Skeletal muscle tissue (tissue), 3 donors: ENCODE measurements at regions not wholly inside any gene's neighbourhood (a gene's known extent, or its start where the extent isn't known, plus 50 kb on each side); places are given as distances from the start of the nearest gene placed in this dataset.
"Not testable (repeated sequence)": the region's sequence is repeated elsewhere in the genome, so short reads cannot be mapped to it uniquely, and the experiment has no call there.

Experiments
- H3K27ac ChIP-seq: one replicate; pipeline ENCODE4 v1.7.0; 2013; ENCODE audit warnings: mild to moderate bottlenecking, low read depth, low read length, inconsistent platforms
- H3K27me3 ChIP-seq, 3 donors: one replicate each; pipeline ENCODE4 v1.7.0; 2013; ENCODE audit warnings: low read length in 3 of 3; ENCODE audit not compliant: control insufficient read depth in 3 of 3, insufficient read depth in 3 of 3
- H3K36me3 ChIP-seq, 3 donors: one replicate each; pipeline ENCODE4 v1.7.0; 2013; ENCODE audit warnings: low read length in 3 of 3; ENCODE audit not compliant: control insufficient read depth in 3 of 3, insufficient read depth in 3 of 3
- H3K4me1 ChIP-seq, 3 donors: one replicate each; pipeline ENCODE4 v1.7.0; 2013; ENCODE audit warnings: low read length in 3 of 3, mild to moderate bottlenecking in 3 of 3; ENCODE audit not compliant: control insufficient read depth in 3 of 3, insufficient read depth in 3 of 3
- H3K4me3 ChIP-seq, 3 donors: one replicate each; pipeline ENCODE4 v1.7.0; 2013; ENCODE audit warnings: low read length in 3 of 3
- H3K9ac ChIP-seq, 3 donors: one replicate each; pipeline ENCODE4 v1.7.0; 2013; ENCODE audit warnings: low read length in 3 of 3, mild to moderate bottlenecking in 3 of 3, moderate library complexity in 2 of 3, low read depth in 1 of 3
- H3K9me3 ChIP-seq, 3 donors: one replicate each; pipeline ENCODE4 v1.7.0; 2013; ENCODE audit warnings: low read length in 3 of 3; ENCODE audit not compliant: control insufficient read depth in 3 of 3
- donor health status: Osteomylitis.

GRCh38 chr20:39713076-39713840 is 751.1 kb downstream of the DHX35 start:
- H3K4me1 ChIP-seq: no peaks in the 10 kb centered on the region

GRCh38 chr20:39706184-39706663 is 744.1 kb downstream of the DHX35 start:
- no peak overlapping the region for H3K4me3 ChIP-seq
- H3K4me1 ChIP-seq: no peaks in the 10 kb centered on the region
- H3K27me3 ChIP-seq: no peaks in the 10 kb centered on the region
- no peaks in the 10 kb centered on the region for H3K36me3 ChIP-seq
- H3K9me3 ChIP-seq: no peaks in the 10 kb centered on the region
- no peak overlapping the region for H3K9ac ChIP-seq
- H3K27ac ChIP-seq: no peak overlapping the region

More at GRCh38 chr20:39713076-39713840, 751.1 kb downstream of the DHX35 start:
- H3K9me3 ChIP-seq: no peaks in the 10 kb centered on the region
- H3K27ac ChIP-seq: no peak overlapping the region
- H3K27me3 ChIP-seq: no peaks in the 10 kb centered on the region
- no peak overlapping the region for H3K4me3 ChIP-seq
- H3K36me3 ChIP-seq: no peaks in the 10 kb centered on the region
- no peak overlapping the region for H3K9ac ChIP-seq

GRCh38 chr20:39705032-39705431 is 742.9 kb downstream of the DHX35 start:
- Histone ChIP-seq H3K36me3 (no peaks in the 10 kb centered on the region), H3K9ac (no peak overlapping the region), H3K4me1 (no peaks in the 10 kb centered on the region), H3K9me3 (no peaks in the 10 kb centered on the region), H3K27me3 (no peaks in the 10 kb centered on the region), H3K4me3 (no peak overlapping the region), H3K27ac (no peak overlapping the region)

- H3K27me3 ChIP-seq, H3K4me3 ChIP-seq, H3K36me3 ChIP-seq, H3K27ac ChIP-seq, H3K4me1 ChIP-seq, H3K9me3 ChIP-seq, H3K9ac ChIP-seq: not testable (repeated sequence)
Measured at GRCh38 chr20:39703357-39703756, 741.2 kb downstream of the DHX35 start.

- H3K9me3 ChIP-seq: no peaks in the 10 kb centered on the region
- no peak overlapping the region for H3K27ac ChIP-seq
- no peak overlapping the region for H3K4me3 ChIP-seq
- H3K36me3 ChIP-seq: no peaks in the 10 kb centered on the region
- H3K27me3 ChIP-seq: no peaks in the 10 kb centered on the region
- H3K9ac ChIP-seq: no peak overlapping the region
- H3K4me1 ChIP-seq: peaks cover 4 to 6% (median 4%) of the 10 kb centered on the region in 3 donors
Measured at GRCh38 chr20:39702701-39703349, 740.7 kb downstream of the DHX35 start.

GRCh38 chr20:39700528-39700927 is 738.4 kb downstream of the DHX35 start:
- Histone ChIP-seq H3K27ac (no peak overlapping the region), H3K36me3 (no peaks in the 10 kb centered on the region), H3K9ac (no peak overlapping the region), H3K4me3 (no peak overlapping the region), H3K4me1 (peaks cover 4 to 6% (median 4%) of the 10 kb centered on the region in 3 donors), H3K27me3 (no peaks in the 10 kb centered on the region), H3K9me3 (no peaks in the 10 kb centered on the region)

- Histone ChIP-seq H3K9me3 (no peaks in the 10 kb centered on the region), H3K4me3 (no peak overlapping the region), H3K36me3 (no peaks in the 10 kb centered on the region), H3K27ac (no peak overlapping the region), H3K27me3 (no peaks in the 10 kb centered on the region), H3K9ac (no peak overlapping the region), H3K4me1 (peaks cover 4 to 6% (median 4%) of the 10 kb centered on the region in 3 donors)
Measured at GRCh38 chr20:39699166-39699725, 737.1 kb downstream of the DHX35 start.

GRCh38 chr20:39698752-39699151 is 736.6 kb downstream of the DHX35 start:
- Histone ChIP-seq H3K4me3 (no peak overlapping the region), H3K36me3 (no peaks in the 10 kb centered on the region), H3K27me3 (no peaks in the 10 kb centered on the region), H3K27ac (no peak overlapping the region), H3K9ac (no peak overlapping the region), H3K4me1 (peaks cover 4 to 6% (median 4%) of the 10 kb centered on the region in 3 donors), H3K9me3 (no peaks in the 10 kb centered on the region)

- no peak overlapping the region for H3K4me3 ChIP-seq
- no peak overlapping the region for H3K27ac ChIP-seq
- H3K9me3 ChIP-seq: no peaks in the 10 kb centered on the region
- no peaks in the 10 kb centered on the region for H3K4me1 ChIP-seq
- no peaks in the 10 kb centered on the region for H3K36me3 ChIP-seq
- H3K9ac ChIP-seq: no peak overlapping the region
- H3K27me3 ChIP-seq: no peaks in the 10 kb centered on the region
Measured at GRCh38 chr20:39691151-39691862, 729.2 kb downstream of the DHX35 start.
